D341Med (cell line): ENCODE measurements at regions not wholly inside any gene's neighbourhood (a gene's known extent, or its start where the extent isn't known, plus 50 kb on each side); places are given as distances from the start of the nearest gene placed in this dataset.
A peak's percentile ranks its signal among the peaks of the same experiment; 100 is the strongest.
"Not testable (repeated sequence)": the region's sequence is repeated elsewhere in the genome, so short reads cannot be mapped to it uniquely, and the experiment has no call there.

ENCODE experiments used
- DNase-seq: peaks from one replicate; pipeline ENCODE4 v3.0.0; 2012; ENCODE audit warnings: low spot score

- no peak for DNase-seq
Observed at GRCh38 chr15:81723113-81723651, 322.6 kb downstream of the MEX3B start.

- not testable (repeated sequence) for DNase-seq
Observed at GRCh38 chr15:81716468-81716867, 329.4 kb downstream of the MEX3B start.

GRCh38 chr15:81710328-81710727 lies 335.5 kb downstream of the MEX3B start:
- no peak for DNase-seq

- not testable (repeated sequence) for DNase-seq
Observed at GRCh38 chr15:81706816-81707346, 332.9 kb upstream of the TMC3 start.

GRCh38 chr15:81705727-81706126 lies 331.7 kb upstream of the TMC3 start:
- DNase-seq, result not testable (repeated sequence)

- DNase-seq, result no peak
Observed at GRCh38 chr15:81686021-81686420, 312.0 kb upstream of the TMC3 start.

- DNase-seq, result no peak
Observed at GRCh38 chr15:81685237-81685636, 311.2 kb upstream of the TMC3 start.

GRCh38 chr15:81680829-81681228 lies 306.8 kb upstream of the TMC3 start:
- DNase-seq, result no peak

- DNase-seq, result no peak
Observed at GRCh38 chr15:81666839-81667238, 292.8 kb upstream of the TMC3 start.

GRCh38 chr15:81660976-81661375 lies 287.0 kb upstream of the TMC3 start:
- DNase-seq, result no peak

- DNase-seq, result no peak
Observed at GRCh38 chr15:81653259-81653658, 279.2 kb upstream of the TMC3 start.

- DNase-seq, result no peak
Observed at GRCh38 chr15:81645470-81645869, 271.5 kb upstream of the TMC3 start.

- DNase-seq, result no peak
Observed at GRCh38 chr15:81643771-81644170, 269.8 kb upstream of the TMC3 start.

- no peak for DNase-seq
Observed at GRCh38 chr15:81642451-81642990, 268.5 kb upstream of the TMC3 start.

- DNase-seq, result not testable (repeated sequence)
Observed at GRCh38 chr15:81636064-81636463, 262.1 kb upstream of the TMC3 start.

GRCh38 chr15:81633889-81634288 lies 259.9 kb upstream of the TMC3 start:
- DNase-seq, result peak; percentile 44

- DNase-seq, result no peak
Observed at GRCh38 chr15:81625896-81626295, 251.9 kb upstream of the TMC3 start.

- no peak for DNase-seq
Observed at GRCh38 chr15:81619002-81619401, 245.0 kb upstream of the TMC3 start.

- DNase-seq, result no peak
Observed at GRCh38 chr15:81612631-81613030, 238.6 kb upstream of the TMC3 start.

GRCh38 chr15:81611679-81612078 lies 237.7 kb upstream of the TMC3 start:
- DNase-seq, result no peak

- no peak for DNase-seq
Observed at GRCh38 chr15:81608309-81608829, 234.4 kb upstream of the TMC3 start.

GRCh38 chr15:81604713-81605112 lies 230.7 kb upstream of the TMC3 start:
- DNase-seq, result no peak

GRCh38 chr15:81596159-81596865 lies 222.3 kb upstream of the TMC3 start:
- no peak for DNase-seq
